Brain pericyte (primary cell): ENCODE measurements at regions not wholly inside any gene's neighbourhood (a gene's known extent, or its start where the extent isn't known, plus 50 kb on each side); places are given as distances from the start of the nearest gene placed in this dataset.

ENCODE experiments used
- DNase-seq: peaks from one replicate; pipeline ENCODE4 v3.0.0-alpha.2; 2012; ENCODE audit warnings: low read depth, low spot score

- no peak for DNase-seq
Observed at GRCh38 chr5:144831650-144832049, 661.0 kb downstream of the KCTD16 start.

- no peak for DNase-seq
Observed at GRCh38 chr5:144822503-144822902, 651.8 kb downstream of the KCTD16 start.

GRCh38 chr5:144820278-144820677, 649.6 kb downstream of the KCTD16 start:
- DNase-seq: no peak

GRCh38 chr5:144815131-144815530, 644.5 kb downstream of the KCTD16 start:
- DNase-seq: no peak

- DNase-seq: no peak
Observed at GRCh38 chr5:144812763-144813162, 642.1 kb downstream of the KCTD16 start.

GRCh38 chr5:144800169-144800568, 629.5 kb downstream of the KCTD16 start:
- no peak for DNase-seq

GRCh38 chr5:144798595-144798994, 627.9 kb downstream of the KCTD16 start:
- no peak for DNase-seq

GRCh38 chr5:144794922-144795321, 624.2 kb downstream of the KCTD16 start:
- no peak for DNase-seq

GRCh38 chr5:144788556-144788955, 617.9 kb downstream of the KCTD16 start:
- no peak for DNase-seq

- no peak for DNase-seq
Observed at GRCh38 chr5:144788046-144788445, 617.4 kb downstream of the KCTD16 start.

GRCh38 chr5:144779368-144779767, 608.7 kb downstream of the KCTD16 start:
- DNase-seq: no peak

GRCh38 chr5:144778561-144778960, 607.9 kb downstream of the KCTD16 start:
- DNase-seq: no peak

- no peak for DNase-seq
Observed at GRCh38 chr5:144774197-144774596, 603.5 kb downstream of the KCTD16 start.

- DNase-seq: no peak
Observed at GRCh38 chr5:144773628-144774027, 603.0 kb downstream of the KCTD16 start.

GRCh38 chr5:144771802-144772201, 601.1 kb downstream of the KCTD16 start:
- no peak for DNase-seq

GRCh38 chr5:144742361-144742760, 571.7 kb downstream of the KCTD16 start:
- no peak for DNase-seq

GRCh38 chr5:144731786-144732185, 561.1 kb downstream of the KCTD16 start:
- no peak for DNase-seq

- no peak for DNase-seq
Observed at GRCh38 chr5:144712090-144712489, 541.4 kb downstream of the KCTD16 start.

- DNase-seq: no peak
Observed at GRCh38 chr5:144711172-144711571, 540.5 kb downstream of the KCTD16 start.

GRCh38 chr5:144710637-144711036, 540.0 kb downstream of the KCTD16 start:
- DNase-seq: no peak

- DNase-seq: no peak
Observed at GRCh38 chr5:144703776-144704175, 533.1 kb downstream of the KCTD16 start.

- no peak for DNase-seq
Observed at GRCh38 chr5:144698484-144698883, 527.8 kb downstream of the KCTD16 start.

- DNase-seq: peak; percentile 50
Observed at GRCh38 chr5:144697847-144698262, 527.2 kb downstream of the KCTD16 start.

- no peak for DNase-seq
Observed at GRCh38 chr5:144691936-144692335, 521.3 kb downstream of the KCTD16 start.

- DNase-seq: no peak
Observed at GRCh38 chr5:144684899-144685298, 514.2 kb downstream of the KCTD16 start.
